ENCODE measurements at regions not wholly inside any gene's neighbourhood (a gene's known extent, or its start where the extent isn't known, plus 50 kb on each side); places are given as distances from the start of the nearest gene placed in this dataset.

DNA sequence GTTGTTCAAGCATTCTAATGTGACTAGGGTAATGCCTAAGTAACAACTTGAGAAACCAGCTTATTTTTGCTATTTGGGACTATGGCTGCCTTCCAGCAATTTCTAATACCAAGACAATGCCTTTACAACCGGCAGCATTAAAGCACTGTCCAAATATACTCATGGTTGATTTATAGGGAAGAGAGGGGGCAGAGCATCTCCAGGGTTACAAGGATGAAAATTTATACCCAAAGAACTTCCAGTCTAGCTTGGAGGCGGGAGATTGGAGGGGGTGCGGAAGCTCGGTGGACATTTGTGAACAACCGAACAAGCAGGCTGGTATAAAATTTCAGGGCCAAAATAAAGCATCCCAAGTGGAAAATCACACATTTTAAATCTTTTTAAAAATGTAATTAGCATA lies 79.4 kb upstream of the FOXN2 start:
- no peaks in the 10 kb centered on the region for H3K4me1 Mint-ChIP-seq (ENCODE audit: insufficient read depth, unreplicated experiment)
- H3K36me3 Mint-ChIP-seq (ENCODE audit: insufficient read depth, unreplicated experiment), result no peaks in the 10 kb centered on the region
- ChIA-PET POLR2A (interaction anchor here (1.5 kb wide), 1 partner anchor 14 kb away, joined by 3 read pairs; no protein-coding TSS in a partner anchor), CTCF (no interaction called here)
- intact Hi-C loops (cut with micrococcal nuclease), result no loop called here
- no TSS peak for BruUV-seq (replicated peaks)
- TF ChIP-seq, protein P1, sequence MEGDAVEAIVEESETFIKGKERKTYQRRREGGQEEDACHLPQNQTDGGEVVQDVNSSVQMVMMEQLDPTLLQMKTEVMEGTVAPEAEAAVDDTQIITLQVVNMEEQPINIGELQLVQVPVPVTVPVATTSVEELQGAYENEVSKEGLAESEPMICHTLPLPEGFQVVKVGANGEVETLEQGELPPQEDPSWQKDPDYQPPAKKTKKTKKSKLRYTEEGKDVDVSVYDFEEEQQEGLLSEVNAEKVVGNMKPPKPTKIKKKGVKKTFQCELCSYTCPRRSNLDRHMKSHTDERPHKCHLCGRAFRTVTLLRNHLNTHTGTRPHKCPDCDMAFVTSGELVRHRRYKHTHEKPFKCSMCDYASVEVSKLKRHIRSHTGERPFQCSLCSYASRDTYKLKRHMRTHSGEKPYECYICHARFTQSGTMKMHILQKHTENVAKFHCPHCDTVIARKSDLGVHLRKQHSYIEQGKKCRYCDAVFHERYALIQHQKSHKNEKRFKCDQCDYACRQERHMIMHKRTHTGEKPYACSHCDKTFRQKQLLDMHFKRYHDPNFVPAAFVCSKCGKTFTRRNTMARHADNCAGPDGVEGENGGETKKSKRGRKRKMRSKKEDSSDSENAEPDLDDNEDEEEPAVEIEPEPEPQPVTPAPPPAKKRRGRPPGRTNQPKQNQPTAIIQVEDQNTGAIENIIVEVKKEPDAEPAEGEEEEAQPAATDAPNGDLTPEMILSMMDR (IDR thresholded peaks at IDR 0.05; ENCODE audit: unreplicated experiment), result no peak
- DNase-seq (ENCODE audit: unreplicated experiment), result no peak
- H3K27ac Mint-ChIP-seq (ENCODE audit: low read depth, unreplicated experiment), result no peak overlapping the region
- H3K4me3 Mint-ChIP-seq (ENCODE audit: unreplicated experiment), result no peak overlapping the region
- H3K9me3 Mint-ChIP-seq (ENCODE audit: unreplicated experiment), result peaks cover 7% of the 10 kb centered on the region
- H3K27me3 Mint-ChIP-seq (ENCODE audit: insufficient read depth, unreplicated experiment), result no peaks in the 10 kb centered on the region

DNA sequence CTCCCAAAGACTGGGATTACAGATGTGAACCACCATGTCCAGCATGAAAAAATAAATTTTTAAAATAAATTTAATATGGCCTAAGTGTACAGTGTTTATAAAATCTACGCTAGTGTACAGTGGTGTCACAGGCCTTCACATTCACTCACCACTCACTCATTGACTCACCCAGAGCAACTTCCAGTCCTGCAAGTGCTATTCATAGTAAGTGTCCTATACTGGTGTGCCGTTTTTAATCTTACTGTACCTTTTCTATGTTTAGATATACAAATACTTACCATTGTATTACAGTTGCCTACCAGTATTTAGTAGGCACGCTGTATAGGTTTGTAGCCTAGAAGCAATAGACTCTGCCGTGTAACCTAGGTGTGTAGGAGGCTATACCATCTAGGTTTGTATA lies 76.1 kb upstream of the FOXN2 start:
- no peaks in the 10 kb centered on the region for H3K36me3 Mint-ChIP-seq (ENCODE audit: insufficient read depth, unreplicated experiment)
- CTCF ChIA-PET, result interaction anchor here (1.2 kb wide), 1 partner anchor 8 kb away, joined by 3 read pairs; no protein-coding TSS in a partner anchor
- BruUV-seq (replicated peaks), result no TSS peak
- POLR2A ChIA-PET, result no interaction called here
- H3K9me3 Mint-ChIP-seq (ENCODE audit: unreplicated experiment), result peaks cover 7% of the 10 kb centered on the region
- DNase-seq (ENCODE audit: unreplicated experiment), result no peak
- no peaks in the 10 kb centered on the region for H3K27me3 Mint-ChIP-seq (ENCODE audit: insufficient read depth, unreplicated experiment)
- H3K4me1 Mint-ChIP-seq (ENCODE audit: insufficient read depth, unreplicated experiment), result no peaks in the 10 kb centered on the region
- H3K27ac Mint-ChIP-seq (ENCODE audit: low read depth, unreplicated experiment), result no peak overlapping the region
- TF ChIP-seq, protein P1 (IDR thresholded peaks at IDR 0.05; ENCODE audit: unreplicated experiment), result no peak
- H3K4me3 Mint-ChIP-seq (ENCODE audit: unreplicated experiment), result no peak overlapping the region
- intact Hi-C loops (cut with micrococcal nuclease), result no loop called here

DNA sequence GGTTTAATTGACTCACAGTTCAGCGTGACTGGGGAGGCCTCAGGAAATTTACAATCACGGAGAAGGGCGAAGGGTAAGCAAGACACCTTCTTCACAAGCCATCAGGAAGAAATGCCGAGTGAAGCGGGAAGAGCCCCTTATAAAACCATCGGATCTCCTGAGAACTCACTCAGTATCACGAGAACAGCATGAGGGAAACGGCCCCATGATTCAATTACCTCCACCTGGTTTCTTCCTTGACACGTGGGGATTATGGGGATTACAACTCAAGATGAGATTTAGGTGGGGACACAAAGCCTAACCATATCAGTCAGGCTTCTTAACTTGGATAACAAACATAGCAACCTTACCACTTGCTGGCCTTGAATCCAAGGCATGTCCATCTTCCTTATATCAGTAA lies 73.6 kb upstream of the FOXN2 start:
- TF ChIP-seq, protein P1 (IDR thresholded peaks at IDR 0.05; ENCODE audit: unreplicated experiment), result no peak
- CTCF ChIA-PET, result no interaction called here
- POLR2A ChIA-PET, result no interaction called here
- H3K4me3 Mint-ChIP-seq (ENCODE audit: unreplicated experiment), result no peak overlapping the region
- no peak overlapping the region for H3K27ac Mint-ChIP-seq (ENCODE audit: low read depth, unreplicated experiment)
- intact Hi-C loops (cut with micrococcal nuclease), result no loop called here
- H3K36me3 Mint-ChIP-seq (ENCODE audit: insufficient read depth, unreplicated experiment), result no peaks in the 10 kb centered on the region
- H3K9me3 Mint-ChIP-seq (ENCODE audit: unreplicated experiment), result peaks cover 7% of the 10 kb centered on the region
- no peak for DNase-seq (ENCODE audit: unreplicated experiment)
- no peaks in the 10 kb centered on the region for H3K4me1 Mint-ChIP-seq (ENCODE audit: insufficient read depth, unreplicated experiment)
- BruUV-seq (replicated peaks), result no TSS peak
- H3K27me3 Mint-ChIP-seq (ENCODE audit: insufficient read depth, unreplicated experiment), result no peaks in the 10 kb centered on the region

DNA sequence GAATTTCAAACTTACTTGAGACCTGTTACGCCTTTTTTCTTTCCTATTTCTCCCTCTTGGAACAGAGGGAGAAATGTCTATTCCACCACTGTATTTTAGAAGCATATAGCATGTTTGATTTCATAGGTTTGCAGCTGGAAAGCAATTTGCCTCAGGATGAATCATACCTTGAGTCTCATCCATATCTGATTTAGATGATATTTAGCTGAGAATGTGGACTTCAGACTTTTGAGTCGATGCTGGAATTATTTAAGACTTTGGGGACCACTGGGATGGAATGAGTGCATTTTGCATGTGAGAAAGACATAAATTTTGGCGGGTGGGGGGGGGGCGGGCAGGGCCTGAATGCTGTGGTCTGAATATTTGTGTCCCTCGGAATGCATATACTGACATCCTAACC lies 67.3 kb upstream of the FOXN2 start:
- BruUV-seq (replicated peaks), result no TSS peak
- Mint-ChIP-seq H3K4me3 (ENCODE audit: unreplicated experiment) (no peak overlapping the region), H3K4me1 (ENCODE audit: insufficient read depth, unreplicated experiment) (peaks cover 11% of the 10 kb centered on the region), H3K27ac (ENCODE audit: low read depth, unreplicated experiment) (no peak overlapping the region), H3K36me3 (ENCODE audit: insufficient read depth, unreplicated experiment) (no peaks in the 10 kb centered on the region), H3K27me3 (ENCODE audit: insufficient read depth, unreplicated experiment) (no peaks in the 10 kb centered on the region), H3K9me3 (ENCODE audit: unreplicated experiment) (no peaks in the 10 kb centered on the region)
- TF ChIP-seq, protein P1 (IDR thresholded peaks at IDR 0.05; ENCODE audit: unreplicated experiment), result no peak
- intact Hi-C loops (cut with micrococcal nuclease), result no loop called here
- no peak for DNase-seq (ENCODE audit: unreplicated experiment)
- ChIA-PET POLR2A (no interaction called here), CTCF (no interaction called here)

Data from MCF 10A (cell line).